ENCODE measurements at regions not wholly inside any gene's neighbourhood (a gene's known extent, or its start where the extent isn't known, plus 50 kb on each side); places are given as distances from the start of the nearest gene placed in this dataset.

- TF ChIP-seq, protein P1, sequence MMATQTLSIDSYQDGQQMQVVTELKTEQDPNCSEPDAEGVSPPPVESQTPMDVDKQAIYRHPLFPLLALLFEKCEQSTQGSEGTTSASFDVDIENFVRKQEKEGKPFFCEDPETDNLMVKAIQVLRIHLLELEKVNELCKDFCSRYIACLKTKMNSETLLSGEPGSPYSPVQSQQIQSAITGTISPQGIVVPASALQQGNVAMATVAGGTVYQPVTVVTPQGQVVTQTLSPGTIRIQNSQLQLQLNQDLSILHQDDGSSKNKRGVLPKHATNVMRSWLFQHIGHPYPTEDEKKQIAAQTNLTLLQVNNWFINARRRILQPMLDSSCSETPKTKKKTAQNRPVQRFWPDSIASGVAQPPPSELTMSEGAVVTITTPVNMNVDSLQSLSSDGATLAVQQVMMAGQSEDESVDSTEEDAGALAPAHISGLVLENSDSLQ (IDR thresholded peaks at IDR 0.05): no peak
- no peak for TF ChIP-seq NFRKB (IDR thresholded peaks at IDR 0.05)
- no peak for TF ChIP-seq FOXM1 (IDR thresholded peaks at IDR 0.05; ENCODE audit: borderline replicate concordance)
- TF ChIP-seq SUZ12 (IDR thresholded peaks at IDR 0.05): no peak
- TF ChIP-seq HDGF (IDR thresholded peaks at IDR 0.05; ENCODE audit: borderline replicate concordance): no peak
- TF ChIP-seq LEF1 (IDR thresholded peaks at IDR 0.05; ENCODE audit: borderline replicate concordance): no peak
- TF ChIP-seq TARDBP (IDR thresholded peaks at IDR 0.05): no peak
- TF ChIP-seq FOXK2 (IDR thresholded peaks at IDR 0.05): no peak
- no peak for TF ChIP-seq ELF4 (IDR thresholded peaks at IDR 0.05)
- no peak for TF ChIP-seq SP1 (IDR thresholded peaks at IDR 0.05)
- TF ChIP-seq BHLHE40 (IDR thresholded peaks at IDR 0.05; ENCODE audit: borderline replicate concordance): no peak
- TF ChIP-seq ZNF384 (IDR thresholded peaks at IDR 0.05): no peak
- TF ChIP-seq CTBP1 (IDR thresholded peaks at IDR 0.05; ENCODE audit: borderline replicate concordance): no peak
- no peak for TF ChIP-seq L3MBTL2 (conservative IDR thresholded peaks at IDR 0.05)
Measured at GRCh38 chr9:79176014-79176697, 395.6 kb upstream of the TLE4 start.
